GM18508 (cell line): ENCODE measurements at regions not wholly inside any gene's neighbourhood (a gene's known extent, or its start where the extent isn't known, plus 50 kb on each side); places are given as distances from the start of the nearest gene placed in this dataset.

Experiments
- ATAC-seq: cut with Tn5 transposase; IDR thresholded peaks from one replicate; pipeline ENCODE4 v1.9.1; 2021; ENCODE audit warnings: moderate number of reproducible peaks; ENCODE audit not compliant: insufficient read depth, unreplicated experiment

DNA sequence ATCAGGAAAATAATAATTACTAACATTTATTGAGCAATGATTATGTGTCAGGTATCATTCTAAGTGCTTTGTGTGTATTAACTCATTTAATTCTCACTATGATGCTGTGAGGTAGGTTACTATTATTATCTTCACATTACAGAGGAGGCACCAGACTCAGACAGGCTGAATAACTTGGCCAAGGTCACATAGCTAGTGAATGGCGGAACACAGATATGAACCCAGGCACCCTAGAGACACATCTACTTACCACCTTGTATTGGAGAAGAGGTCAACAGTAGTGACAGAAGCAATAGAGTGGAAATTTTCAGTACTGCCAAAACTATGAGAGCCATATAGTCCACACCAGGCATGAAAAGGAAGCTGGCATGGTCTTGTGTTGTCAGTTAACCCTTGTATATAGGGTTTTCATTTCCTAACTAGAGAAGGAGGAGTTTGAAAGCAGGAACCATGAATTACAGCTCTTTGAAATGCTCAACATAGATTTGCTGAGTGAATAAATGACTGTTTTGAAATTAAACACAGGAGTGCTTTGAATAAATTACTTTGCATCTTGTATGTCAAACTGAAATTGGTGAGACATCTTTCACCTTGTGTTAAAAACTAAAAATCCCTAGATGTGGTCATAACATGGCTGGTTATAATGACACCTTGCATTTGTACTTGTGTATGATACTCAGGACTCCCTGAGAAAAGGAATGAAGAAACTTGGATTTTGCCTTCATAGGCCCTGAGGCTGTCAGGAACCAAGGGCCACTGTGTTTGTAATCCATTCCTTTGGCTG is 71.8 kb downstream of the RTL9 start:
- no peak for ATAC-seq

GRCh38 chrX:110432091-110432905 is 73.7 kb downstream of the RTL9 start:
- no peak for ATAC-seq

DNA sequence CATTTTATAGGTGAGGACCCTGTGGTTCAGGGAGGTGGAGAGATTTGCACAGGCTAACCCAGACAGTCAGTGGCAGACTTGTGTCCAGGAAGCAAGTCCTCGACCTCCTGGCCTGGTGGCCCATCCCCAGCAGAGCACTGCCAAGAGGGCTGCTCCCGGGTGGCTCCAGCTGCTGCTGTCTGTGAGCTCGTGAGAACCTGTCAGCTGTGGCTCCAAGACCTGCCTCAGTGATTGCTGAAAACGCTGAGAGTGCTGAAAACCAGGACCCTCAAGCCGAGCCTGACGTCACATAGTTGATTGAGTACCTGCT is 74.2 kb downstream of the RTL9 start:
- ATAC-seq, result no peak

- ATAC-seq, result no peak
These were observed 76.5 kb downstream of the RTL9 start for GRCh38 chrX:110435196-110435595.

DNA sequence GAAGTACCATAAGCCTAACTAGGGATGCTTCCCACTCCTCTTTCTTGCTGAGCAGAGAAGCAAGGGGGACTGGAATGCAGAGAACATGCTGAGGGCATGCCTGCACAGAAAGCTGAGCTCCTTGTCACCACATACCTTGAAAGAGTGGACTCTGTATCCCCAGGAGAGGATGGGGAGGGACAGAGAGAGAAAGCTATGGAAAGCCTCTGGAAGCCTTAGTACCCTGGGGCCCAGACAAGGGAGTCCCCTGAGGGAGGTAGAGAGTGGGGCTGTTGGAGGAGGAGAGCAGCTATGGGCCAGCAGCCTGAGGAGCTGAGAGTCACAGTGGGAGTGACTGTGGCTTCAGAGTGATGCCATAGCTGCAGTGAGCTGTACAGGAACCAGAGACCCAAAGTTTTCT is 77.9 kb downstream of the RTL9 start:
- ATAC-seq, result no peak

DNA sequence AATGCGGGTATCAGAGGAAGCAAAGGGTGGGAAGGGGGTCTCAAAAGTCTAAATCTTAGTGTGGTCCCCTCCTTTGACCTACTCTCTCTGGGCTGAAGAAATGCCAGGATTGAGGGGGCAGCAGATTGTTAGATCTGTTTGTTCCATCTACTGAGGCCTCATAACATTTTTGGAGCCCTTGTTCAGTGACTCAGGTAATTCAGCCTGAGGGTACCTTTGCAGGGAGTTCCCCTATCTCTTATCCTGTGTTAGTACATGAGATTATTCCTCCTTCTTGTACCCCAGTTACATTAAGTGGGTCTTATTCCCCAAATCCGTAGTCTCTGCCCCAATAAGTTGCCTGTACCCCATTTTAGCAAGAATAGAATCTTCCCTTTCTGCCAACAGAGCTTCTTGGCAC is 79.0 kb downstream of the RTL9 start:
- no peak for ATAC-seq

GRCh38 chrX:110440016-110440805 is 81.6 kb downstream of the RTL9 start:
- no peak for ATAC-seq

GRCh38 chrX:110442635-110443034 is 84.0 kb downstream of the RTL9 start:
- peak; percentile 77 for ATAC-seq

- ATAC-seq, result no peak
These were observed 86.3 kb downstream of the RTL9 start for GRCh38 chrX:110444996-110445395.

GRCh38 chrX:110448459-110448858 is 89.8 kb downstream of the RTL9 start:
- ATAC-seq, result no peak

DNA sequence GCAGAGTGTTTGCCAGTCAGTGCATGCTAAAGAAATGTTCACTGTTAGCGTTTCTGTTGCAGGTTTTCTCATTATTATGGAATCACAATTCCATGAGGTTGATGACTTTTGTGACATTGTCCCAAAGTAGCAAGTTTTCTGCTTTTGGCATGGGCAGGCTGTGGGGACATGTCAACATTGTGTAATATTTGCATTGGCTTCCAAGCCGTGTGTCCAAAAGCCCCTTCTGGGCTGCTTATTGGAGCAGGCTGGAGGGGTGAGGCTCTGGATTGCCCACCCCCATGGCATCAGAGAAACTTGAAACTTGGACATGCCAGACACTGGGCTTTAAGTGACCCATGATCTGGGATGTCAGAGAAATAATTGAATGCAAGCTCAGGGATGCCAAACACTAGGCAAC is 90.7 kb downstream of the RTL9 start:
- ATAC-seq, result no peak

DNA sequence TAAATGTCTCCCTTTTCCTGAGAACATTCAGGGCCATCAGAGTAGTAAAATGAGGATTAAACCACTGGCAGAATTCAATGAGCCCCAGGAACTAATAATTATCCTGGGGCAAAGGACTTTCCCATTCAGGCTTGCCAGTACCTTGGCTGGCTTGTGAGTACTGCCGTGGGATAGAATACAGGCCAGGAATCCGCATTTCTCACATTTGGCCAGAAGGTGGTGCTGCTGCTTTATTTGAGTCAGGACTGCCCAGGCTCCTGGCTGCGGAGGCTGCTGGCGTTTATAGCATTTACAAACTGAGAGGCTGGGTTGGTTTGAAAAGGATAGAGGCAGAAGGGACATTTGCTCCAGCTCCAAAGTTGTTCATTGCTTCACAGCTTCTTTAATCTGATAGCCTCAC is 91.4 kb downstream of the RTL9 start:
- ATAC-seq, result peak; percentile 97

GRCh38 chrX:110454336-110454735 is 95.7 kb downstream of the RTL9 start:
- no peak for ATAC-seq

- ATAC-seq, result no peak
These were observed 104.3 kb downstream of the RTL9 start for GRCh38 chrX:110462957-110463356.

DNA sequence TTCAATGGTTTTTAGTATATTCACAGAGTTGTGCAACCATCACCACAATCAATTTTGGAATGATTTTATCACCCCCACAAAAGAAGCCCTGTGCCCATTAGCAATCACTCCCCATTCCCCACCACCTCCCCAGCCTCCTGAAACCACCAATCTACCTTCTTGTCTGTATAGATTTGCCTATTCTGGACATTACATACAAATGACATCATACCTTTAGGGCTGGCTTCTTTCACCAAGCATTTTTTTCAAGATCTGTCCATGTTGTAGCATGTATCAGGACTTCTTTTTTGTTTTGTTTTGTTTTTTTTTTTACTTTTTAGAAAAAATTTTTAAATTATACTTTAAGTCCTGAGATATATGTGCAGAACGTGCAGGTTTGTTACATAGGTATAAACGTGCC is 108.1 kb downstream of the RTL9 start:
- ATAC-seq, result no peak

DNA sequence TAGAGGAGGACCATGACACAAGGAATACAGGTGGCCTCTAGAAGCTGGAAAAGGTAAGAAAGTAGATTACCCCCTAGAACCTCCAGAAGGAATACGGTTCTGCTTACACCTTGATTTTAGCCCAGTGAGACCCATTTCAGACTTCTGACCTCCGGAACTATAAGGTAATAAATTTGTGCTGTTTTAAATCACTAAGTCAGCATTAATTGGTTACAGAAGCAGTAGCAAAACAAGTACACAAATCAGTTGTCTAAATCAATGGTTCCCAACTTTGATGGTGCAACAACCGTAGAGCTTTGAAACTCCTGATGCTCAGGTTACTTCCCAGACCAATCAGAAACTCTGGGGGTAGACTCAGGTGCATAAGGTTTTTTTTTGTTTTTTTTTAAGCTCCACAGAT is 113.6 kb downstream of the RTL9 start:
- no peak for ATAC-seq

GRCh38 chrX:110477593-110478228 is 119.1 kb downstream of the RTL9 start:
- ATAC-seq, result no peak

- no peak for ATAC-seq
These were observed 133.4 kb downstream of the RTL9 start for GRCh38 chrX:110491846-110492620.

GRCh38 chrX:110504947-110505346 is 146.3 kb downstream of the RTL9 start:
- no peak for ATAC-seq
